GM18526 (cell line): ENCODE measurements at regions not wholly inside any gene's neighbourhood (a gene's known extent, or its start where the extent isn't known, plus 50 kb on each side); places are given as distances from the start of the nearest gene placed in this dataset.

Source experiments
- POLR2A ChIP-seq: IDR thresholded peaks from 3 replicates; pipeline ENCODE4 v1.6.1; 2011; ENCODE audit not compliant: insufficient read length; ENCODE audit errors: extremely low read depth

GRCh38 chr9:94033383-94033782 is 50.9 kb upstream of the PTPDC1 start:
- TF ChIP-seq POLR2A, result no peak

GRCh38 chr9:94031946-94032345 is 52.3 kb upstream of the PTPDC1 start:
- TF ChIP-seq POLR2A, result no peak

GRCh38 chr9:94031380-94031779 is 52.9 kb upstream of the PTPDC1 start:
- no peak for TF ChIP-seq POLR2A

- peak; percentile 76 for TF ChIP-seq POLR2A
These were observed 53.7 kb upstream of the PTPDC1 start for GRCh38 chr9:94030318-94031179.

GRCh38 chr9:94029932-94030317 is 54.3 kb upstream of the PTPDC1 start:
- TF ChIP-seq POLR2A, result no peak

GRCh38 chr9:94026816-94027215 is 57.4 kb upstream of the PTPDC1 start:
- TF ChIP-seq POLR2A, result no peak

GRCh38 chr9:94018628-94019027 is 63.5 kb upstream of the BARX1 start:
- no peak for TF ChIP-seq POLR2A

- no peak for TF ChIP-seq POLR2A
These were observed 62.9 kb upstream of the BARX1 start for GRCh38 chr9:94017939-94018531.

GRCh38 chr9:94016744-94017143 is 61.6 kb upstream of the BARX1 start:
- no peak for TF ChIP-seq POLR2A

GRCh38 chr9:94014920-94015319 is 59.8 kb upstream of the BARX1 start:
- no peak for TF ChIP-seq POLR2A

- TF ChIP-seq POLR2A, result no peak
These were observed 59.0 kb upstream of the BARX1 start for GRCh38 chr9:94014066-94014654.

- no peak for TF ChIP-seq POLR2A
These were observed 55.9 kb upstream of the BARX1 start for GRCh38 chr9:94010980-94011533.

GRCh38 chr9:94005272-94005901 is 50.2 kb upstream of the BARX1 start:
- no peak for TF ChIP-seq POLR2A
